NCI-H1048 (cell line): ENCODE measurements at regions not wholly inside any gene's neighbourhood (a gene's known extent, or its start where the extent isn't known, plus 50 kb on each side); places are given as distances from the start of the nearest gene placed in this dataset.

ENCODE experiments used
- DNase-seq: peaks from one replicate; lab custom pipeline; 2025; lab: John Stamatoyannopoulos, UW

- no peak for DNase-seq
Observed at GRCh38 chr4:22949161-22949855, 256.6 kb downstream of the GBA3 start.

GRCh38 chr4:22947851-22948250 lies 255.1 kb downstream of the GBA3 start:
- DNase-seq, result no peak

GRCh38 chr4:22942920-22943559 lies 250.3 kb downstream of the GBA3 start:
- no peak for DNase-seq

GRCh38 chr4:22941688-22942375 lies 249.1 kb downstream of the GBA3 start:
- no peak for DNase-seq

GRCh38 chr4:22932326-22932725 lies 239.6 kb downstream of the GBA3 start:
- no peak for DNase-seq

- no peak for DNase-seq
Observed at GRCh38 chr4:22922426-22922825, 229.7 kb downstream of the GBA3 start.

- DNase-seq, result no peak
Observed at GRCh38 chr4:22921936-22922335, 229.2 kb downstream of the GBA3 start.

GRCh38 chr4:22911285-22911684 lies 218.5 kb downstream of the GBA3 start:
- DNase-seq, result no peak

- DNase-seq, result no peak
Observed at GRCh38 chr4:22910200-22910599, 217.5 kb downstream of the GBA3 start.

- no peak for DNase-seq
Observed at GRCh38 chr4:22906045-22906444, 213.3 kb downstream of the GBA3 start.

- DNase-seq, result no peak
Observed at GRCh38 chr4:22903913-22904312, 211.2 kb downstream of the GBA3 start.

- no peak for DNase-seq
Observed at GRCh38 chr4:22901631-22902030, 208.9 kb downstream of the GBA3 start.

GRCh38 chr4:22900876-22901275 lies 208.1 kb downstream of the GBA3 start:
- no peak for DNase-seq

GRCh38 chr4:22897520-22898108 lies 204.9 kb downstream of the GBA3 start:
- no peak for DNase-seq

GRCh38 chr4:22895482-22895881 lies 202.7 kb downstream of the GBA3 start:
- no peak for DNase-seq

GRCh38 chr4:22884157-22884556 lies 191.4 kb downstream of the GBA3 start:
- no peak for DNase-seq

- no peak for DNase-seq
Observed at GRCh38 chr4:22881411-22881810, 188.7 kb downstream of the GBA3 start.

- no peak for DNase-seq
Observed at GRCh38 chr4:22877486-22878052, 184.8 kb downstream of the GBA3 start.

- no peak for DNase-seq
Observed at GRCh38 chr4:22876270-22876669, 183.5 kb downstream of the GBA3 start.

GRCh38 chr4:22875587-22876257 lies 183.0 kb downstream of the GBA3 start:
- DNase-seq, result no peak

GRCh38 chr4:22874334-22874912 lies 181.7 kb downstream of the GBA3 start:
- DNase-seq, result no peak

GRCh38 chr4:22873899-22874298 lies 181.2 kb downstream of the GBA3 start:
- DNase-seq, result no peak
